HL-60 (cell line): ENCODE measurements at regions not wholly inside any gene's neighbourhood (a gene's known extent, or its start where the extent isn't known, plus 50 kb on each side); places are given as distances from the start of the nearest gene placed in this dataset.
"Not testable (repeated sequence)": the region's sequence is repeated elsewhere in the genome, so short reads cannot be mapped to it uniquely, and the experiment has no call there.

Experiments used
- GABPA ChIP-seq: IDR thresholded peaks from 2 replicates; pipeline ENCODE4 v1.6.1; 2012; ENCODE audit warnings: low read depth
- TF ChIP-seq, protein P1 (sequence below): IDR thresholded peaks from 2 replicates; pipeline ENCODE4 v1.6.1; 2012; ENCODE audit warnings: low read depth; ENCODE audit not compliant: insufficient replicate concordance

GRCh38 chrX:63209645-63210044, 141.5 kb downstream of the SPIN4 start:
- TF ChIP-seq, protein P1, sequence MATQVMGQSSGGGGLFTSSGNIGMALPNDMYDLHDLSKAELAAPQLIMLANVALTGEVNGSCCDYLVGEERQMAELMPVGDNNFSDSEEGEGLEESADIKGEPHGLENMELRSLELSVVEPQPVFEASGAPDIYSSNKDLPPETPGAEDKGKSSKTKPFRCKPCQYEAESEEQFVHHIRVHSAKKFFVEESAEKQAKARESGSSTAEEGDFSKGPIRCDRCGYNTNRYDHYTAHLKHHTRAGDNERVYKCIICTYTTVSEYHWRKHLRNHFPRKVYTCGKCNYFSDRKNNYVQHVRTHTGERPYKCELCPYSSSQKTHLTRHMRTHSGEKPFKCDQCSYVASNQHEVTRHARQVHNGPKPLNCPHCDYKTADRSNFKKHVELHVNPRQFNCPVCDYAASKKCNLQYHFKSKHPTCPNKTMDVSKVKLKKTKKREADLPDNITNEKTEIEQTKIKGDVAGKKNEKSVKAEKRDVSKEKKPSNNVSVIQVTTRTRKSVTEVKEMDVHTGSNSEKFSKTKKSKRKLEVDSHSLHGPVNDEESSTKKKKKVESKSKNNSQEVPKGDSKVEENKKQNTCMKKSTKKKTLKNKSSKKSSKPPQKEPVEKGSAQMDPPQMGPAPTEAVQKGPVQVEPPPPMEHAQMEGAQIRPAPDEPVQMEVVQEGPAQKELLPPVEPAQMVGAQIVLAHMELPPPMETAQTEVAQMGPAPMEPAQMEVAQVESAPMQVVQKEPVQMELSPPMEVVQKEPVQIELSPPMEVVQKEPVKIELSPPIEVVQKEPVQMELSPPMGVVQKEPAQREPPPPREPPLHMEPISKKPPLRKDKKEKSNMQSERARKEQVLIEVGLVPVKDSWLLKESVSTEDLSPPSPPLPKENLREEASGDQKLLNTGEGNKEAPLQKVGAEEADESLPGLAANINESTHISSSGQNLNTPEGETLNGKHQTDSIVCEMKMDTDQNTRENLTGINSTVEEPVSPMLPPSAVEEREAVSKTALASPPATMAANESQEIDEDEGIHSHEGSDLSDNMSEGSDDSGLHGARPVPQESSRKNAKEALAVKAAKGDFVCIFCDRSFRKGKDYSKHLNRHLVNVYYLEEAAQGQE, result not testable (repeated sequence)
- not testable (repeated sequence) for TF ChIP-seq GABPA
